HG02938 (cell line): ENCODE measurements at regions not wholly inside any gene's neighbourhood (a gene's known extent, or its start where the extent isn't known, plus 50 kb on each side); places are given as distances from the start of the nearest gene placed in this dataset.
"Not testable (repeated sequence)": the region's sequence is repeated elsewhere in the genome, so short reads cannot be mapped to it uniquely, and the experiment has no call there.

ENCODE experiments used
- ATAC-seq: cut with Tn5 transposase; IDR thresholded peaks from one replicate; pipeline ENCODE4 v1.9.1; 2021; ENCODE audit warnings: mild to moderate bottlenecking, moderate library complexity; ENCODE audit not compliant: unreplicated experiment

GRCh38 chr20:11467436-11467835 is 450.3 kb upstream of the BTBD3 start:
- ATAC-seq, result no peak

DNA sequence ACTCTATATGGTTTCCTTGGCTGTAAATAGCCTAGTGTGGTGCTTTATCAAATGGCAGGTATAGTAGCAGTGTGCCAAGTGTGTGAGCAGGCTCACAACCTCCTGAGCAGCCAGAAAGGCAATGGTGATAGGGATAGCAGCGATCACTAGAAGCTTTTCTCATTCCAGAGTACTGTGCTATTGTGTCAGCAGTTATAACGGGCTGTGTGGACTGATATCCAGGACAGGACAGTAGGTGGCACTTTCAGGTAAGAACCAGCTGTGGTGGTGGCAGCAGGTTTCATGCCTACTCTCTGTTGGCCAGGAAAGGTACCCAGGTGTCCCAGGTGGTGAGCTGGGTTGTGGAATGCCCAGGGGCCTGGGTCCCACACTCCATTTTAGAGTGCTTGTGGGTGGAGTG is 448.8 kb upstream of the BTBD3 start:
- no peak for ATAC-seq

DNA sequence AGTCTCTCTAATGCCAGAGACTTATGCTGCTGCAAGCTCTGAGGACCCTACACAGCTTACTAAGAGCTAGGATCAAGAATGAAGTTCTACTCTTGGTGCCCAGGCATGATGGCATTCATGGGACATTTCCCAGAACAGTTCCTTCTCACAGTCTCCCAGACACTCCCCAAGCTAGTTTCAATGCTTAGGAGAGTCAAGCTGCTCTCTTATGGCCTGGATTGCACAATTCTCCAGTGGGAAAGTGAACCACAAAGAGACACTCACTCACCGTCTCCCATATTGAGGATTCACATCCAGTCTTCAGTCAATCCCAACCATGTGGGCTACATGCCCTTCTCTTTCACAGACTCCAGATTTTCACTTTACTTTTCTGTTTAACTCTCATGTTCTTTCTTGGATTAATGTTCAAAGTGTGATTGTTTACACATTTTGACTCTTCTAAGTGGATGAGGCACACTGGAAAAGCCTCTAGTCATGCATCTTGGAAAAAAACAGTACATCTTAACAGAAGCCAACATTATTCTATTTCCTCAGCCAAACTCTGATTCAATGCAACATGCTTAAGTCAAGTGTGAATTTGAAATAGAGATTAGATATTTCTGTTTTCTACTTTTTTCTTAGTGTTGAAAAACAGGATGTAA is 447.8 kb upstream of the BTBD3 start:
- no peak for ATAC-seq

- ATAC-seq, result no peak
These were observed 443.7 kb upstream of the BTBD3 start for GRCh38 chr20:11473983-11474382.

DNA sequence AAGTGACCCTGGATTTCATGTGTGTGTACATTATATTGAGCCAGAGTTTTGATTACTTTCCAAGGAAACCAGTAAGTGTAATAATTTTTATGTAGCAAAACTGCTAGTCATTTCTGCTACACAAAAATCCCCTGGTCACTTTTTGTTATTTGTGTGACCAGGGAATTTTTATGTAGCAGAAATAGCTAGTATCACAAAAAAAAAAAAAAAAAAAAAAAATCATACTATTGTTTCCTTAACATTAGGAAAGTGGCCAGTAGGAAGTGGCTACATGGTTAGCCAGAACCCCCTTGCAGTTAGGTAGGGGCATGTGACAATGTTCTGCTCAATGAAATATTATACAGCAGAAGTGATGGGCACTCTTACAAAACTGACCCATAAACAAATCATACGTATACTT is 434.0 kb upstream of the BTBD3 start:
- no peak for ATAC-seq

GRCh38 chr20:11484479-11484878 is 433.2 kb upstream of the BTBD3 start:
- no peak for ATAC-seq

DNA sequence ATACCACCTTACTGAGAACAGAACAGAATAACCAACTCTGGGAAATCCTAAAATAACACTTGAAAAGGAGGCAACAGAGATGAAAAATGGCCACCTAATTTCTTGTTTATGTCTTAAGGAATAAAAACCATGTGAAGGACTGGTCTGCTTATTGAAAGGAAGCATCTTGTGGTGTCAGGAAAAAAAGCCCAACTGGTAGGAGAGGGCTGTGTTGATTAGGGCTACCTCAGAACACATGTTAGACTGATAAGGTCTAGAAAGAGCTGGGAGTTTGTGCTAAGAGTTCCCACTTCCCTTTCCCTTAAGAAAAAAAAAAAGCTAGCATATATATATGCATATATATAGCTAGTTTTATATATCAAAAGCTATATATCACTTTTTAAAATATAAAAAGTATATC is 425.3 kb upstream of the BTBD3 start:
- ATAC-seq, result no peak

DNA sequence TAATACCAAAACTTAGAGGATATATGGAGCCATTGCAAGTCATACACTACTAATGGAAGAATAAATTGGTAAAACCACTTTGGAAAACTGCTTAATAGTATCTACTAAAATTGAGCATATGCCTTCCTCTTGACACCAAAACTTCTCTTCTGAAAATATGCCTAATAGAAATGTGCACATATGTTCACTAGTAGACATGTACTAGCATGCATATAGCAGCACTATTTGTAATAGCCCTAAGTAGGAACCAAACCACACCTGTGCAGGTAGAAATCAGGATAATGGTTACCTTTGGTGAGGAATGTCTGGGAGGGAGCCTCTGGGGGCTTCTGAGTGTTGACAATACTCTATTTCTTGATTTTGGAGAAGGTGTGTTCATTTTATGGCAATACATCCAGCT is 424.8 kb upstream of the BTBD3 start:
- no peak for ATAC-seq

- ATAC-seq, result no peak
These were observed 421.3 kb upstream of the BTBD3 start for GRCh38 chr20:11496380-11496779.

GRCh38 chr20:11497545-11497944 is 420.1 kb upstream of the BTBD3 start:
- ATAC-seq, result no peak

DNA sequence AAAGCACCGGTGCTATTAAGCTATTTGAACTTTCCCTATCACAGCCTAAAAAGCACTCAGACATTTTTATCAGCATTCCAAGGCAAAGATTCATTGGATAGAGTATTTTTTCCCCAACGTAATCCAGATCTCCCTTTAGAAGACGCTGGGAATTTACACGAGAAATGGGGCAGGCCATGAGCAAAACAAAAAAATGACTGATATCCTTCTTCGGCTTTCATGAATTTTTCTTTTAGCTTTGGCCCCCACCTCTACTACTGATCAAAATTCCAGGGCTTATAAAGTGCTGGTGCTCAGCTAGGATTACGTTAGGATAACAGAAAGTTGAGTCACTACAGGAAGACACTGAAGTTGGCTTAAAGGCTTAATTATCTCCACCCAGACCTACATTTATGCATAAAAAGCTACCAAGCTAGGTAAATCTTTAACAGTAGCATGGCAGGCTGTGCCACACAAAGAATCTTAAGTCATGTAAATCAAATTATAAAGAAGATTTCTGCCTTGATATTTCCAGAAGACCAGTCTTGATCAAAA is 418.5 kb upstream of the BTBD3 start:
- ATAC-seq, result no peak

GRCh38 chr20:11502061-11502460 is 415.6 kb upstream of the BTBD3 start:
- no peak for ATAC-seq

DNA sequence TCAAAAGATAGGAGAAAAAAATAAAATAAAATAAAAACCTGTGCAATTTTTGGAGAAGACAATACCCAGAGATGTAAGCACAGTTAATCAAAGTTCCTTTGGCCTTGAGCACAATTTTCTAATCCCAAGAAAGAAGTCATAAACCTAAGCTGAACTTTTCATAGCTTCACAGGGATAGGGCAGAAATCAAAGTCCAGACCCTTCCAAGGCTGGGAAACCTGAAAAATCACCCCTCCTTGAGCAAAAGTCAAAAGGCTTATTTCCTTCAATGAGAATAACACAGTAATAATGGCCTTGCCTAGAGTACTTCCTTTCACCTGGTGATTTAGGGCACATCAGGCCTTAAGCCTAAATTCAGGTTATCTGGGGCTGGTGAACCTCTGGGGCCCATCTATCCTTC is 415.0 kb upstream of the BTBD3 start:
- no peak for ATAC-seq

DNA sequence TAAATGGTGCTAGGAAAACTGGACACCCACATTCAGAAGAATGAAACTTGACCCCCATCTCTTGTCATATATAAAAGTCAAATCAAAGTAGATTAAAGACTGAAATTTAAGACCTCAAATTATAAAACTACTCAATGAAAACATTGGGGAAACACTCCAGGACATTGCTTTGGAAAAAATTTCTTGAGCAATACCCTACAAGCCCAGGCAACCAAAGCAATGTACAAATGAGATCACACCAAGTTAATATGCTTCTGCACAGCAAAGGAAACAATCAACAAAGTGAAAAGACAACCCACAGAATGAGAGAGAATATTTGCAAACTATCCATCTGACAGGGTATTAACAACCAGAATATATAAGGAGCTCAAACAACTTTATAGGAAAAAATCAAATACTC is 407.9 kb upstream of the BTBD3 start:
- no peak for ATAC-seq

- no peak for ATAC-seq
These were observed 405.9 kb upstream of the BTBD3 start for GRCh38 chr20:11511821-11512220.

- ATAC-seq, result not testable (repeated sequence)
These were observed 404.4 kb upstream of the BTBD3 start for GRCh38 chr20:11513241-11513745.

DNA sequence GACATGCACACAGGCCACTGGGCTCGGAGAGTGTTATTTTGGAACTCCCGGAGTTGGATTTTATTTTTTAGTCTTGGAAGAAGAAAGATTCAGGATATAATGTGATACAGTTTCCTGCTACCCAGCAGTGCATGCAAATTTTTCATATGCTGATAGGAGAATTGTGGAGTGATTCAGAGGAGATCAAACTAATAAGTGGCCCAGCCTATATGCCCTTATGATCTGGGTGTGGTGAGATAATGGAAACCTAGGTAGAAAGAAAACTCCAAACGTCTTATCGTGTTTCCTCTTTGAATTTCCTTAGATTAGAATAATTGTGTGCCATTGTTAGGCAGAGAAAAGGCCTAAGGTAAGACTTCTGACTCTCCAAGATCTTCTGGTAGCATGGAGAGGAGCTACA is 401.2 kb upstream of the BTBD3 start:
- ATAC-seq, result no peak

- ATAC-seq, result no peak
These were observed 397.1 kb upstream of the BTBD3 start for GRCh38 chr20:11520596-11520995.

GRCh38 chr20:11521476-11522365 is 396.0 kb upstream of the BTBD3 start:
- no peak for ATAC-seq

DNA sequence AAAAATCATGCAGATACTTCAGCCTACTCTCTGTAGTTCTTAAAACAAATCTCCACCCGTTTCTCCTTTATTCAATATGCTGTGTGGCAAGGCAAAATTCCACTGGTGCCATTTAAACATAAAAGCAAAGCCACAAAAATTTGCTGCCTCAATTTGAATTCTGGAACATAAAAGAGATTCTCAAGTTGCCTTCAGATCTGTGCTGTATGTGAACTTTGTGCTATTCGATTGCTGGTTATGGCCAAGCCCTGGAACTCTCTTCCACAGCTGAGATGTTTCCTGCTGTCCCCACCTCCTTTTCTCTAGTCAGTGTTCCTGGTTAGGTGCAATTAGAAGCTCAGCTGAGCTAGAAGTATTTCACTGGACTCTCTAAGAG is 395.3 kb upstream of the BTBD3 start:
- no peak for ATAC-seq

GRCh38 chr20:11529047-11529446 is 388.6 kb upstream of the BTBD3 start:
- ATAC-seq, result no peak

- ATAC-seq, result no peak
These were observed 380.7 kb upstream of the BTBD3 start for GRCh38 chr20:11537032-11537431.
